Stimulated activated CD8-positive, alpha-beta memory T cell treated with anti-CD3 and anti-CD28 coated beads, Interleukin-4, amount 100 ng/mL, for 1 hour (primary cell): ENCODE measurements at regions not wholly inside any gene's neighbourhood (a gene's known extent, or its start where the extent isn't known, plus 50 kb on each side); places are given as distances from the start of the nearest gene placed in this dataset.

Experiments
- DNase-seq, 2 donors: peaks; one replicate each; pipeline ENCODE4 v3.0.0-alpha.2; 2020; ENCODE audit warnings: low read depth in 2 of 2, low spot score in 1 of 2

DNA sequence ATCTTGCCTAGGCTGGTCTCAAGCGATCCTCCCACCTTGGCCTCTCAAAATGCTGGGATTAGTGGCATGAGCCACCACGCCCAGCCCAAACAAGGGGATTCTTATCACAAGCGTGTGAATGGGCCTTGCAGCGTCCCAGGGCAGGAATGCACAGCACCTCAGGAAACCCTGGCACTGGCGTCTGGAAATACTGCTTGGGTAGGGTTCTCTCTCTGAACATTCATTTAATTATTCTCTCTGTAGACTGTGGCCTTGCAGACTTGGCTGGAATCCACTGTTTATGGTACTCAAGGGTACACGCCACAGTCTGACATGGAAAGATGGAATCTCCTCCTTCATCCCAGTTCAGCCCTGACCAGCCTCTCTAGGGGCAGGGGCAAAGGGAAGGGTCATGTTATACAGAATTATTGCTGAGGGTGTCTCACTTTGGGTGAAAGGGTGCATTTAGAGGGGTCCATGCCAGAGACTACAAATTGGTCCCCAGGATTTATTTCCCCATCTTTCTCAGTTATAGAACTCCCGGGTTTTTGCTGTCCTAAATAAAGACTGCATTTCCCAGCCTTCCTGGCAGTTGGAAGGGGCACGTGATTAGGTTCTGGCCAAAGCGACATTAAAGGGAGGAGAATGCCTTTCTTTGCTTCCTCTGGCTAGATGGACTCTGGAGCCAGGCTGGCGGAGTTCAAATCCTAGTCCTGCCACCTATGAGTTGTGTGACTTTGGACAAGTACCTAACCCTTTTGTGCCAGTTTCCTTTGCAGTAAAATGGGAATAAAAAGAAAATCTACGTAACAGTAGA lies 147.2 kb upstream of the HAAO start:
- DNase-seq: no peak

DNA sequence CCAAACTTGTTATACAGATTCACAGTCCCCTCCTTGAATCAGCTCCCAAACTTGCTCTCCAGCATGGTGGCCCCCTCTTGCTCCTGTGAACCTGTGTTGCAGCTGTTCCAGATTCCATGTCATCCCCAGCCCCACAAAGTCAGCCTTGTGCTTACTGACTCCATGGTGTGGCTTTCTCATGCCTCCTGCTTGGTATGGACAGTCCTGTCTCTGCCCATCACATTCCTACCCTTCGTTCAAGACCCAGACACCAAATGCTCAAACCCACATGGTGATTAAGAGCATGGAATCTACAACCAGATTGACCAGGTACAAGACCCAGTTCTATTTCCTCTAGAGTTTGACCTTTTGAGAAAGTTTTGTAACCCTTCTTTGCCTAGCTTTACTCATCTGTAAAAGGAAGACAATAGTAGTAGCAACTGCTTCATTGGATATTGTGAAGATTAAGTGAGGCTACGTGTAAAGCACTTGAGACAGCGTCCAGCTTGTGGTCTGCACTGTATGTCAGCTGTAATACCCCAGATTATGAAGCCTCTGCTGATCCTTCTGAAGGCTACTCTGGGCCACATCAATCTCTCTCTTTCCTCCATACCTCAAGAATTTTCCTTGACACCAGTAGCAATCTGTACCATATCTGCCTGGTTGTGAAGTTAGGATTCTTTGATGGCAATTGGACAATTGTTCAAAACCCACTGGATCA lies 146.4 kb upstream of the HAAO start:
- DNase-seq: no peak

DNA sequence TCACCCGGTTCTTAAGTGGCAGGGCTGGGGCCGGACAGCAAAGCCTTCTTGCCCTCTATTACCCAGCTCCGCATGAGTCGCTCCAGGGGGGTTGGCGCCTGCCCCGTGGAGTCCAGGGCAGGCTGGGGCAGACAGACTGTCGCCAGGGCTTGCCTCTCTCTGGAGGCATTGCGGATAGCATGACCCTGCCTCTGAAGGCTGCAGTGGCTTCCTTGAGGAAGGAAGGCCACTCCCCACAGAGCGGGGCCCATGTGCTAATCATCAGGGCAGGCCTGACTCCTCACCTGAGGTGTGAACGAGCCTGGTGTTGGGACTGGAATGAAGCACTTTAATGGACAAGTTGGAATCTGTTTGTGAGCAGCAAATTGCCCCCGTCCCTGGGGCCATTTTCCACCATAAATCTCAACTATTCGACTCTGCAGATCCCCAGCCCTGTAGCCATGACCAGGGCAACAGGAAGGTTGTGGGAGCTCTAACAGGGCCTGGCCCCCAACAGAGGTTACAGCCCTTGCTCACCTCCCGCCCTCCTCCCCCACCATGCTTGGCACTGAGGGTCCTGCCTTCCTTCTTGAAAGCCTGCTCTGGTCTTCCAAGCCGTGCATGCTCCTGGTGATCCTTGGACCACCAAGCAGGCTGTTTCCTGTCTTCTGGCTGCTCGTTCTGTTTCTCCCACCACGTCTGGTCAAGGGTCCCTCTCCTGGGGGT lies 144.9 kb upstream of the HAAO start:
- no peak for DNase-seq

DNA sequence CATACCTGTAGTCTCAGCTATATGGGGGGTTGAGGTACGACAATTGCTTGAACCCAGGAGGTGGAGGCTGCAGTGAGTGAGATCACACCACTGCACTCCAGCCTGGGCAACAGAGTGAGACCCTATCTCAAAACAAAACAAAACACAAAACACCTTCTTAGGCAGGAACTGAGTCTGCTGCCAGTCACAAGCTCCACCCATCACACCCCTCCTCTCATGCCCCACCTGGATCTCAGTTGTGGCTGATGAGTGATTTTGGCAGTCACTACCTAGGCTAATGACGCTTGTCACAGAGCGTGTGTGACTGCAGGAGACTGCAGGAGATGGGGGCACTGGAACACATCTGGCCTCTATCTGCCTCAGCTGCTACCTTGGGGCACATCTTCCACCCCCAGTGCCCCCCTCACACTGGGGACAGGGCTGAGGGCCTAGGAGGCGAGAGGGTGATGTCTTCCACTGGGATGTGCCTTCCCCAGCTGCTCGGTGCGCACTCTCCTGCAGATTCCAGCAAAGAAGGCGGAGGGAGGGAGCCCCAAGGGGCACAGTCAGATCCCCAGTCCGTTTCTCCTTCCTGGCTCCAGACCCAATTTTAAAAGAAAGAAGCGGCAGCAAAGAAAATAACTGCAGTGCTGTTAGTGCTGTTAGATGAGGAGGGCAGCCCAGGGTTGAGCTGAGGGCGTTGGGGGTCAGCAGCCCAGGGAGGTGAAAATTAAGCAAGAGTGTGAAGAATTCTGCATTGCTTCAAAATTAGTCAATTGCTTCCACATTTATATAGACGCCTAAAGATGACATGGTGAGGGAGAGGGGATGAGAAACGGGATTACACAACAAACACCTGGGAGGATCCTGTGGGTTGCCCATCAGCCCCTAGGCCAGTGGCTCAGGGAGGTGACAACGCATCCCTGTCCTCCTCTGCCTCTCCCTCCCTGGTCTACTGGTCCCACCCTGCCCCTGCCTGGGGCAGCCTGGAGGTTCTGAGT lies 143.6 kb upstream of the HAAO start:
- DNase-seq: no peak

DNA sequence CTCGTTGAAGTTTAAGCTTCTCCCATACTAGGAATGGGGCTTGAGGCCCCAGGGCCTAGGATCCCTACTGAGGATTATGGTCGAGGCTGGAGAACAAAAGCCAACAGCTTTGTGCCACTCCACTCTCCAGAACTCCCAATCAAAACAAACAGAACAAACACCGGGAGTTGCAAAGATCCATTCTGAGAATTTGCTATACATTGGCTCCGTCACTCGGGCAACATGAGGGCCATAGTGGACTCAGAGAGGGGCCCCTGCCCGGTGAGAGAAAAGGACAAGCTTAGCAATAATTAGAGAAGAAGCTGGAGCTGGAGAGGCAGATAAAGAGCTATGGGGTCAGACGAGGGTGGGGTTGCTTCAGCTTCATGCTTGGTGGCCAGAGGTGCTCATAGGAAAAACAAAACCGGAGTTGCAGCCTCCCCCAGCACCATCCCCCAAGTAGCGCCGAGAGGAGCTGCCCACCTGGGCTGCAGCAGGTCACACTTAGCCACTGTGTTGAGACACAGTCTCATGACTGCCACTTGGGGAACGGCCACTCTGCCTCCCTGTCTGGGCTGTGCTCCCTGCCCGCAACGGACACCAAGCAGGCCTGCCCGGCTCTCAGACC lies 142.3 kb upstream of the HAAO start:
- DNase-seq: no peak

DNA sequence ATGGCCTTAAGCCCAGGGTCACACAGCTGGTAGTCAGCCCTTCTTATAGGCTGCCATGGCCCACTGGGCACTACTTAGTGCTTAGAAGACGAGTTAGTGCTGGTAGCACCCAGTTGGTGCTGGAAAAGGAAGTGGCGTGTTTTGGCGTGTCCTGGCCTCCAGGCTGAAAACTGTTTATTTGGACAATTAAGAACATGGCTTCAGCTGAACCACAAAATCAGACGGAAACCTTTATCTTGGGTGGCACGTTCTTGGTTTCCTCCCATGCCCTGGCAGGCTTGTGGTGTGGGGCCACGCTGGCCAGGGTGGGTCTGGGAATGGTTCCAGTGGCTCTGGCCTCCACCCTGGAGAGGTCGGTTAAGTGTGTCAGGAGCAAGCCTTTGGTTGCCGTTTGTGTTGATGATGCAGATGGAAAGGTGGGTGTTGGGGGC lies 141.5 kb upstream of the HAAO start:
- no peak for DNase-seq

DNA sequence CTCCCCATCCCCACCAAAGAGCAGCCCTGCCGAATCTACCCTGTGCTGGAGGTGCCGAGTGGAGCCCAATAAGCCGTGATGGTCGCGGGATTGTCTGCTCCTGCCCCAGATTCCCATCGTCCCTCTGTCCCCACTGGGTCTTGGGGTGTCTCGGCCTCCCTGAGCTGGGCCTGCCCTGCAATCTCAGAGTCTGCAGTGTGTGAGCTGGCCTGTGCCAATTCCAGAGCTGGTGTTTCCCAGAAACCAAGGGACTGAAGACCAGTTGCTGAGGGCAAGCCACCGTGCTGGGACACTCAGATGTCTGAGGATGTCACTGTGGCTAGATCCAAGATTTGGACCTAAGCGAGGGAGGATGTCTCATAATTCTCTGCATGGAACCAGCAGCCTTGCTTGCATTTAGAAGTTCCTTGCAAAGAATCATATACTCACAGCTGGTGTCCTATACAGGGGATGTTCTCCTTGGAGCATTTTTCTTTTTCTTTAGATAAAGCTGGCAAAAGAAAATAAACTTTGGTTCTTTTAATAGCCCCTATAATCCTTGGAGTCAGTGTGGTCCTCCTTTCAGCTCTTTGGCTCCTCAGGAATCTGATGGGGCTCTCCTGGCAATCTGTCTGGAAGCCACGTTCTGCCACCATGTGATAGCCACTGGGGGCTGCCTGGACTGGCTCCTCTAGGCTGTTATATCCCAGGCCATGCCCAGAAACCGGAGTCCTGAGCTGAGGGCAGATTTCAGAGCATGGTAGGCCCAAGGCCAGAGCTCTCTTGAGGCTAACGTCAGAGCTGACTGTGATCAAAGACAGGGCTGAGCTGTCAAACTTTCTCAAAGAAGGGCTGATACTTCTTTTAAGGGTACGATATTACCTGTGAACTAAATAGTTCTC lies 140.1 kb upstream of the HAAO start:
- DNase-seq: no peak

DNA sequence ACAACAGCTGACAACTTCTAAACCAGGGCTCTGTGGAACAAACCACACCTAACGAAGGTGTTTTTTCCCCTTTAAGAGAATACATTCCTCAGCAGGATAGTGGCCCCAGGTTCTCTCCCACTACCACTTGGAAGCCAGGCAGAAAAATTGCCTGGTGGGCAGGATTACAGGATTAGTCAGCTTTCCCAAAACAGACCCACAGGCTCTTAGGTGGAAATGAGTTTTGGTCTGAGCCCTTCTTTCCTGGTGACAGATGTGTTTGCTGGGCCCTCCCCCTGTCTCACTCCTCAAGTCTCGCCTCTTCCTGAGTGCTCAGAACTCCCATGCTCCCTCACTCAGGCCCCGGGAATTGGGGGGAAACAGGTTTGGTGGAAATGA lies 139.4 kb upstream of the HAAO start:
- no peak for DNase-seq

DNA sequence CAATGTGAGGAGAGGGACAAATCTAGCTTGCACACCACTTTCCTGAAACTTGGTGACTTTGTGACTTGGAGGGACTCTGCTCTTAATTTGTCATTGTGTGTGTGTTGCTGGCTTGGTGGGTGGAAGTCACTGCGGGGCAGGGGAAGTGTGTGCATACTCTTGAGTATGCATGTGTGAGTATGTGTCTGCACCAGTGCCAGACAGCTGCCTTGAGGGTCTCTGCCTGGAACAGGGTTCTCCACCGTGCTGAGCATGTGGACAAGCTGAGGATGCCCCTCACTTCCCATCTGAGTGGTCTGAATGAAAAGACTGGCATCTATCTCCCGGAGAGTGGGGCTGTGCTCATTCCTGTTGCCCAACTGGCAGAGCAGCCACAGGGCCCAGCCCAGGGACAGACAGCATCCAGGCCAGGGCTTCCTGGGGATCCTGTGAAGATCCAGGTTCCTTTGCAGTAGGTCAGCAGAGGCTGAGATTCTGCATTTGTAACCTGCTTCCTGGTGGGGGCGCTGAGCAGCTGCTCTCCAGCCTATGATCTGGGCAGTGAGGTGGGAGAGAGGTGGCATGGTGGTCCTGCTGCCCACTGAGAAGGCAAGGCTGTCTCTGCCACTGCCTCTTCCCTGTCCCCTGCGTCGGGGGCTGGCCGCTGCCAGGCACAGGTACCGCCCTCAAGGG lies 138.9 kb upstream of the HAAO start:
- DNase-seq: no peak

DNA sequence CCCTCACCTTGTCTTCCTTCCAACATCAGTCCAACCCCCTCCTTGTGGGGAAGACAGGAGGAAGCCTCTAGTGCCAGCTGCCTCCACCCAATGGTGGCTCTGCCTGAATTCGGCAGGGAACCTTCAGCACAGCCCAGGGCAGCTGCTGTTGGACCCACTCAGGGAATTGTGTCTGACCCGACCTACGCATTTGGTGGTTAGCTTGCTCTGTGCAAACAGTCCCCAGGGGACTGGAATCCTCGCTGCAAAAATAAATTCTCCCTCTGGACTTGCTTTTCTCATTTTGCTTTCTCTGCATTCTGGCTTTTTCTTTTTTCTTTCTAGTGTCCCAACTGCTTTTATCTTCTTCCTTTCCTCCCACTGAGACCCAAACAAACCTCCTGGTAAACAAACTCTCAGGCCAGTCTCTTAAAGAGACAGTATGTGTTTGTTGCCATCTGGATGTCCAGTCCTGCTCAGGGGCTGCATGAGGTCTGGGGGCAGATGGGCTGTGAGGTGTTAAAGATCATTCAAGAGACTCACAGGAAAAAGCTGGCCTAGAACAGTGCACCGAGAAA lies 137.7 kb upstream of the HAAO start:
- no peak for DNase-seq

DNA sequence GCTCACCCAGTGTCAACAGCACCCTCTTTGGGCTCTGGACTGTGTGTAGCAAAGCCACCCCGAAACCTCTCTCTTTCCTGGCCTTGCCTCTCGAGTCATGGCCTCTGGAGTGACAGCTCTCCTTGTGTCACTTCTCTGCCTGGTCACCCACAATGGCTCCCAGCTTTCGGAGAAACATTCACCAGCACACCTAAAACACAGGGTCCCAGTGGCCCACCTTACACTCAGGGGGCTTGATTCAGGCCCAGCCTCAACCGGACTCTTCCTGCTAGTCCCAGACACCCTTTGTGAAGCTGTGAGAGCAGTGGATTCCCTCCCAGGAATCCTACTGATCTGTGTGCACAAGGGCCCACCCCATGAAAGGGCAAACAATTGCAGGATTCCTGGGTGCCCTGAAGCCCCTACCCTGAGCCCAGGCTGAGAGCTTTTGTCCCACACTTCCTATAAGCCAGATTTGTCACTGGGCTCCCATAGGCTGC lies 137.2 kb upstream of the HAAO start:
- no peak for DNase-seq

DNA sequence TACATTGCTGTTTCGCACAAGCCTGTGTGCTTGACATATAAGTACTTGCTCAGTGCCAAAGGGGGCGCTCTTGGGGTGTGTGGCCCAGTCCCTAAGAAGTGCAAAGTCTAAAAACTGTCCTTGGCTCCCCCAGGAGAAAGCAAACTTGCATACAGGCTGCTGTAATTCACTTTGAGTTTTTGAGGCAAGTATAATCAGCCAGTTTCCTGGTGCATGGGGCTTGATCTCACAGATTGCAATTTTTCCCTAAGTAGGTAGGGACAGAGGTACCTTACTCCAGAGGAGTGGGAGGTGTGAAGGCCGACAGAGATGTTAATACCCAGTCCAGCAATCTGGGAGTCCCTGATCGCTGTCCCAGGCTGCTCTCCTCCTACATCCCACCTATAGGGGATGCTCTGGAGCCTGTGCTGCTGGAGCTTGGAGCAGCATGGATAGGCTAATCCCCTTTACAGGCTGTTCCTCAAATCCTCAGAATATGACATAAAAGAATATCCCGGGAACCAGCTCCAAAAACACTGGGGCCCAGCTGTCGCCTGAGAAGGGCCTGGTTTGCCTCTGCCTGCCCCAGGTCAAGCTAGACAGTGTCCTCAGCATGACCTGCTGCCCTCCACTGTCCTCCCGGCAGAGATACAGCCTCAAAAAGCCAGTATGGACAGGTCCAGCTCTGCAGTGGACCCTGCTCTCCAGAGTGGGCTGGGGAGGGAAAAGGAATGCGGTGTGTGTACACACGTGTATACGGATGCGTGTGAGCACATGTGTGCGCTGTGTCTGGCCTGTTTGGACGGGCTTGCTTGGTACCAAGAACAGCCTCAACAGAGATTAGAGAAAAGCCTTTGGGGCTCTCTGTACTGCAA lies 136.5 kb upstream of the HAAO start:
- DNase-seq: no peak

DNA sequence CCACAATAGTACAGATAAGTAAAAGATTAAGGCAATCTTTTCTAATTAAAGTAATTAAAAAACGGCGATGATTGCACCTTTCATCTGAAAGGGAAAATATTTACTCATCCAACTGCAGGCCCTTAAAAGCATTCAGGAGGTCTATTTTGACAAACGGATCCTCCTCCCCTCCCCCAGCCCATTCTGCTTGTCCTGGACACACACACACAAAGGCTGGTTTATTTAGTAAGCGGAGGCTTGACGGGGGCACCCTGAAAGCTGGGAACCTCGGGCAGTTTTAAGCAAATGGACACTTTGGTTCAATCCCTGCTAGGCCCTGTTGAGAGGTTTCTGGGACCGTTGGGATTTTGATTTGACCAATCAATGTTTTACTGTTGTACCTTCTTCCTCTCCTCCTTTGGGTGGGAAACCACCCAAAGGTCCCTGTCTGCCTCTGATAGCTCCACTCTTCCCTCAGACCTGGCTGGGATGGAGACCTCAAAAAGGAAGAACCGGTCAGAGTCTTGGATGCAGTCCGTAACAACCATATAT lies 135.8 kb upstream of the HAAO start:
- DNase-seq: no peak

DNA sequence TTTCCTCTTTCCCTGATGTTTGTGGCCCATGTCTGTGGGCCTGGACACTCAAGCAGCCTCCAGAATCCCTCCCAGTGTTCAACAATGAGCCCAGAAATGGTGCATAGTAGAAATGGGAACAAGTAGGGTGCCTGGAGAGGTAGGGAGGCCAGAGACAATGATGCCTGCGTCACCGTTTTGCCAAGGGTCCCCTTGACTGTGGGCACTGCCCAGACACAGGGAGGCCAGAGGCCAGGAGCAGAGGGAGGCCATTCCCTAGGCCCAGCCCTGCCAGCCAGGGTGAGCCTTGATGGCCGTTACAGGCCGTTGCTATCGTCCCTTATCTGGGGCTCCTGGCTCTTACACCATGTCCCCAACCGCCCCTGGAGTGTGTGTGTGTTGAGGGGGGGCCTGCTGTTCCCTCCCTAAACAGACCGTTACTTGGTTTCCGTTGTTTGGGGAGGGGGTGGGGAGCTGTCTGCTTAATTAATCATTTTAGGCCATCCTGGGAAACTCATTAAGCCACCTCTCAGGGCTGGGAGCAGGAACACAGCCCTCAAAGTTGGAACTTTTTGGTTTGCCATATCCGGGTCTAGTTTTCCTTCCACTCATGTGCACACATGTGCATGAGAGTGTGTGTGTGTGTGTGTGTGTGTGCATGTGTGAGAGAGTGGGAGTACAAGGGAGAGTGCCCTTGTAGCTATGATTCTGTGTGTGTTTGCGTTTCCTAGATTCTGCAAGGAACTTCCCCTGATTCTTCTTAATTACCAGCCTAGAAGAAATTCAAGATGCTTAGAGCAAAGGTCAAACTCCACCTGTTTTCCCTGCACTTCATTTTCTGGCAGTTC lies 135.2 kb upstream of the HAAO start:
- no peak for DNase-seq

DNA sequence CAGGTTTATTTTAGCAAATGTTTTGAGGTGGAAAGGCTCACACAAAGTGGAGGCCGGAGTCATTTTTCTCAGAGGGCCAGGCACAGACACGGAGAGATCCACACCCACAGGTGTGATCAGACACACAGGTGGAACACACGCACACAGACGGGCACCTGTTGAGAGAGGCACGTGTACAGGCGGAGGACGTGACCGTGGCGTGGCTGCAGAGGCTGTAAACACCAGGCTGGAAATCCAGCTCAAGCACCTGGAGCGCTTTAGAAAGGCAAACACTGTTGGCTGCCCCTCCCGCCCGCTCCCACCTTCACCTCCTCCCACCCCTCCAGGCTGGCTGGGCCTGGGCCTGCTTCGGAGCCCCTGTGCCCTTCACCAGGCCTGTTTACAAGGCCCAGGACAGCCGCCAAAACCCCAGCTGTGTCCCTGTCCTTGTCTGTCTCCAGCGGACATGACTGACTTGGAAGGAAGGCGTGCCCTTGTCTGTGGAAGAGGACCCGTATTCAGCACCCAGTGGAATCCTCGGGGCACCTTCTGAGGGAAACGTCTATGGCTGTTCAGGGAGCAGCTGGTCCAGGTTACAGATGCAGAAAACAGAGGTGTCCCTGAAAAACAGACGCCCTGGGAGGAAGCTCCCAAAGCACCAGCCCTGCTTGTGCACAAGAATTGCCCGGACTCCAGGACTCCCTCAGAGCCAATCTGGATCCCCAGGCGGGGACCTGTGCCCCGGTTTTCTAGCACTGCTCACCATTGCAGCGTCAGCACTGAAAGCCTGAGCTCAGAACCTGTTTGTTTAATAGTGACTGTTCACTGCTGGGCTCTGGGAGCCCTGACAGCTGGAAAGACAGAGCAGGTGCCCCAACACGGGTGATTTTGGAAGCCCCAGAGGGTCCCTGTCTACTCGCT lies 134.3 kb upstream of the HAAO start:
- no peak for DNase-seq
